PC-9 (cell line): ENCODE measurements at regions not wholly inside any gene's neighbourhood (a gene's known extent, or its start where the extent isn't known, plus 50 kb on each side); places are given as distances from the start of the nearest gene placed in this dataset.

ENCODE experiments used
- CTCF ChIP-seq: fragments of 200-600 bp; sonication (generic); conservative IDR thresholded peaks from 2 replicates; pipeline ENCODE4 v1.6.1; 2017; ENCODE audit warnings: mixed run types, antibody characterized with exemption, mild to moderate bottlenecking, moderate library complexity
- EZH2 ChIP-seq: fragments of 200-600 bp; sonication (generic); IDR thresholded peaks from 2 replicates; pipeline ENCODE4 v1.8.0; 2017; ENCODE audit warnings: antibody characterized with exemption, low read depth

- TF ChIP-seq EZH2 (no peak), CTCF (no peak)
These were observed 433.7 kb downstream of the MBD2 start for GRCh38 chr18:53790786-53791185.
